RPMI7951 (cell line): ENCODE measurements at regions not wholly inside any gene's neighbourhood (a gene's known extent, or its start where the extent isn't known, plus 50 kb on each side); places are given as distances from the start of the nearest gene placed in this dataset.

Experiments used
- DNase-seq: peaks from one replicate; pipeline ENCODE4 v3.0.0-alpha.2; 2012; ENCODE audit warnings: low read depth

- no peak for DNase-seq
Observed at GRCh38 chr2:122977580-122977979, 1047.5 kb upstream of the CNTNAP5 start.

GRCh38 chr2:122980671-122981070 lies 1044.4 kb upstream of the CNTNAP5 start:
- peak; percentile 2 for DNase-seq

GRCh38 chr2:122982936-122983335 lies 1042.2 kb upstream of the CNTNAP5 start:
- DNase-seq, result no peak

GRCh38 chr2:122988395-122989221 lies 1036.5 kb upstream of the CNTNAP5 start:
- no peak for DNase-seq

- no peak for DNase-seq
Observed at GRCh38 chr2:122993592-122993991, 1031.5 kb upstream of the CNTNAP5 start.

- DNase-seq, result no peak
Observed at GRCh38 chr2:122999258-122999657, 1025.8 kb upstream of the CNTNAP5 start.

- no peak for DNase-seq
Observed at GRCh38 chr2:122999821-123000220, 1025.3 kb upstream of the CNTNAP5 start.

- DNase-seq, result no peak
Observed at GRCh38 chr2:123002660-123003248, 1022.3 kb upstream of the CNTNAP5 start.

GRCh38 chr2:123015186-123015585 lies 1009.9 kb upstream of the CNTNAP5 start:
- no peak for DNase-seq

- DNase-seq, result no peak
Observed at GRCh38 chr2:123035541-123035940, 989.5 kb upstream of the CNTNAP5 start.

- no peak for DNase-seq
Observed at GRCh38 chr2:123036300-123036699, 988.8 kb upstream of the CNTNAP5 start.

- no peak for DNase-seq
Observed at GRCh38 chr2:123040506-123040905, 984.6 kb upstream of the CNTNAP5 start.

- DNase-seq, result no peak
Observed at GRCh38 chr2:123043458-123043857, 981.6 kb upstream of the CNTNAP5 start.

- no peak for DNase-seq
Observed at GRCh38 chr2:123045713-123046112, 979.4 kb upstream of the CNTNAP5 start.

- no peak for DNase-seq
Observed at GRCh38 chr2:123047186-123047585, 977.9 kb upstream of the CNTNAP5 start.

- no peak for DNase-seq
Observed at GRCh38 chr2:123051136-123051535, 974.0 kb upstream of the CNTNAP5 start.

GRCh38 chr2:123061534-123061933 lies 963.6 kb upstream of the CNTNAP5 start:
- no peak for DNase-seq

- no peak for DNase-seq
Observed at GRCh38 chr2:123073371-123073770, 951.7 kb upstream of the CNTNAP5 start.

- DNase-seq, result no peak
Observed at GRCh38 chr2:123073956-123074355, 951.1 kb upstream of the CNTNAP5 start.

GRCh38 chr2:123077101-123077500 lies 948.0 kb upstream of the CNTNAP5 start:
- DNase-seq, result no peak

GRCh38 chr2:123080331-123080730 lies 944.8 kb upstream of the CNTNAP5 start:
- DNase-seq, result no peak

GRCh38 chr2:123085484-123085883 lies 939.6 kb upstream of the CNTNAP5 start:
- DNase-seq, result no peak

- DNase-seq, result no peak
Observed at GRCh38 chr2:123086613-123087385, 938.3 kb upstream of the CNTNAP5 start.
